ENCODE measurements at regions not wholly inside any gene's neighbourhood (a gene's known extent, or its start where the extent isn't known, plus 50 kb on each side); places are given as distances from the start of the nearest gene placed in this dataset.

DNA sequence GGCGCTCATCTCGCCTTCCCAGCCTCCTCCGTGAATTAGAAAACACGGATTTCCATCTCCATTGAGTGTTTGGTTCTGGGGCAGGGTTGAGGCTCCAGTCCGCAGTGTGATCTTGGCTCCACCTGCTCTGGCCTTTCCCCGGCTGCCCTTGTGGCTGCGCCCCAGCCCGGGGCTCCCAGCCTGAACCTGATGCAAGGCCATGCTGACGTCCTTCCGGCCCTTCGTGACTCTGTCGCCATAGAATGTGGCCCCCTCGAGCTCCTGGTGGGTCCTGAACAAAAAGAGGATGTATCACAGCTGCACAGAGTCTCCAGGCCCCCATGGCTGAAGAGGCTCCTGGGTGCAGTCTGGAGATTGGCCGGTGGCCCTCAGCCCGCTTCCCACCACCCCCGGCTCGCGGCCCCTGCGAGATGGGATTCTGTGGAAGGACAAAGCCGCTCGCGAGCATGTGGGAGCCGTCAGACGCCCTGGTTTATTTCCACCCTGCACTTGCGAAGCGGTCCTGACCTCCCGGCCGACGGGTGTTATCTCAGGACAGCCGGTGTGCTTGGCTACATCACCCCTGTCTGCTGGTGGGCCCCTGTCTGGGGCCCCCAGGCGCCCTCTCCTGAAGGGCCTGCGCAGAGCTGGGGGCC lies 1214.0 kb downstream of the BRD1 start:
- TF ChIP-seq, protein P1, sequence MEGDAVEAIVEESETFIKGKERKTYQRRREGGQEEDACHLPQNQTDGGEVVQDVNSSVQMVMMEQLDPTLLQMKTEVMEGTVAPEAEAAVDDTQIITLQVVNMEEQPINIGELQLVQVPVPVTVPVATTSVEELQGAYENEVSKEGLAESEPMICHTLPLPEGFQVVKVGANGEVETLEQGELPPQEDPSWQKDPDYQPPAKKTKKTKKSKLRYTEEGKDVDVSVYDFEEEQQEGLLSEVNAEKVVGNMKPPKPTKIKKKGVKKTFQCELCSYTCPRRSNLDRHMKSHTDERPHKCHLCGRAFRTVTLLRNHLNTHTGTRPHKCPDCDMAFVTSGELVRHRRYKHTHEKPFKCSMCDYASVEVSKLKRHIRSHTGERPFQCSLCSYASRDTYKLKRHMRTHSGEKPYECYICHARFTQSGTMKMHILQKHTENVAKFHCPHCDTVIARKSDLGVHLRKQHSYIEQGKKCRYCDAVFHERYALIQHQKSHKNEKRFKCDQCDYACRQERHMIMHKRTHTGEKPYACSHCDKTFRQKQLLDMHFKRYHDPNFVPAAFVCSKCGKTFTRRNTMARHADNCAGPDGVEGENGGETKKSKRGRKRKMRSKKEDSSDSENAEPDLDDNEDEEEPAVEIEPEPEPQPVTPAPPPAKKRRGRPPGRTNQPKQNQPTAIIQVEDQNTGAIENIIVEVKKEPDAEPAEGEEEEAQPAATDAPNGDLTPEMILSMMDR (IDR thresholded peaks at IDR 0.05; ENCODE audit: low read depth, low read length, poor library complexity, severe bottlenecking), result no peak
- no peak for TF ChIP-seq EZH2phosphoT487 (IDR thresholded peaks at IDR 0.05; ENCODE audit: borderline replicate concordance, low read length)
